ENCODE measurements at regions not wholly inside any gene's neighbourhood (a gene's known extent, or its start where the extent isn't known, plus 50 kb on each side); places are given as distances from the start of the nearest gene placed in this dataset.

DNA sequence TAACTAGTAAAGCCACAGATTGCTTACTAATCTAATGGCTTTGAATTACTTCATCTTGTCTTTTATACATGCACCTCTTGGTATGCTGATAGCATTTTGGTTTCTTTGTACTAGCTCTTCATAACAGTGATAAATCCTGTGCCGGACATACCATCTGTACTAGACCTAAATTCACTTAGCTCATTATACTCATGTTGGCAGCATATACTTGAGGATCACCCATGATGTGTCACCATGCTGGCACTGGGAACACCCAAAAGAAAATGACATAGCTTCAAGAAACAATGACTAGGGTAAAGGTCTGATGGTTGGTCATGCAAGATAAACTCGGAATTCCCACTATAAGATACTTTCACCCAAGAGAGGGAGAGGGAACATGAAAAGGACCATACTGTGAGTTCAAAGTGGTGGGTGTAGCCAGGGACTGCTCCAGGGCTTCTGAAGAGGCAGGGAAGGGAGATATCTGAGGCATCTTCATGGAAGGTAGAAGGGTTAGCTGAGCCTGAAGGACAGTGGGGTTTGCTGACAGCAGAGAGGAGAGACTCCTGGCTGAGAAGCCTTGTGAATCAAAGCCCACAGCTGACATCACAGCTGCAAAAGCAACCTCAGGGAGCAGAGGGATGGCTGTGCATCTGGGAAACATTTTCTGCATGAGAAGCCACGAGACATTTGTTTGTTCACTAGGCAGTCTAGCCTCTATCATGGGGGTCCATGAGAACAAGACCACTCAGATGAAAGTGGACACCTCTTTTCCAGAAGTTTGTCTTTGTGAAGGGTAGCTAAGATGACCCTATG lies 314.2 kb downstream of the RAB28 start:
- Histone ChIP-seq H3K4me1 (ENCODE audit: insufficient read depth, low read length) (no peaks in the 10 kb centered on the region), H3K36me3 (ENCODE audit: insufficient read depth, low read length) (no peaks in the 10 kb centered on the region), H3K9me3 (ENCODE audit: low read length) (no peaks in the 10 kb centered on the region), H2AFZ (ENCODE audit: low read depth, low read length) (no peak overlapping the region), H3K27me3 (ENCODE audit: insufficient read depth, low read length) (no peaks in the 10 kb centered on the region), H3K4me3 (ENCODE audit: low read length) (no peak overlapping the region)

DNA sequence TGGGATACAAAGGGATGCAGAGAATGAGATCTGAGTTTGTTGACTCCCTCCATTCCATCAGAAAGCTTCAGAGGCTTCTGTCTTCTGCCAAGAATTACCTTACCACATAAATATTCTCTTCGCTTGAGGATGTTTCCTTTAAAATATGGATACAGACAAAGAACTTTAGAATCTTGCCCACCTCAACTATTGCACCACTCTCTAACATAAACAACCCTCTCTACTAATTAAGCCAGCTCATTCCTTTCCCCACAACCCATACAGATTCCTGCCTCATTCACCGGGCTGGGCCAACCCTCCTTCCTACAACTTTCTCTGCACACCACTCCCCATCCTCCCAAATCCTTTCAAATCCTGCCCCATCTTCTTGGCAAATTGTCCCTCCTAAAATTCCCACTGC lies 315.8 kb downstream of the RAB28 start:
- Histone ChIP-seq H3K9me3 (ENCODE audit: low read length) (no peaks in the 10 kb centered on the region), H3K36me3 (ENCODE audit: insufficient read depth, low read length) (no peaks in the 10 kb centered on the region), H2AFZ (ENCODE audit: low read depth, low read length) (no peak overlapping the region), H3K4me1 (ENCODE audit: insufficient read depth, low read length) (no peaks in the 10 kb centered on the region), H3K4me3 (ENCODE audit: low read length) (no peak overlapping the region), H3K27me3 (ENCODE audit: insufficient read depth, low read length) (no peaks in the 10 kb centered on the region)

DNA sequence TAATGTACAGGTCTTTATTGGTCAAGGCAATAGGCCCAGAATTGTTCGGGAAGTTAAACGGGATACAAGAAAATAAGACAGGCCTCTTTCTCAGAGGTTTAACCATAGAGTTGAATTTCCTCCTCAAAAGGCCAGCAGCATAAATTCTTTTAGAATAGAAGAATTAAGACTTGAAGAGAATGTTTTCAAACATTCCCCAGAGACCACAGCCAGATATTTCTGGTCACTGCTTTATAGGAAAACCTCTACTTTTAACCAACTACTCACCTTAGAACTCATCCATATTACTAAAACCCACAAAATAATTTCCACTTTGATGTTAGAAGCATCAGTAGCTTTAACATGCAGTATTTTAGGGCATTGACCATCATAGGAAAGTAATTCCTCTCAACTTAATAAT lies 317.9 kb downstream of the RAB28 start:
- Histone ChIP-seq H3K36me3 (ENCODE audit: insufficient read depth, low read length) (no peaks in the 10 kb centered on the region), H2AFZ (ENCODE audit: low read depth, low read length) (no peak overlapping the region), H3K4me3 (ENCODE audit: low read length) (no peak overlapping the region), H3K9me3 (ENCODE audit: low read length) (no peaks in the 10 kb centered on the region), H3K27me3 (ENCODE audit: insufficient read depth, low read length) (no peaks in the 10 kb centered on the region), H3K4me1 (ENCODE audit: insufficient read depth, low read length) (no peaks in the 10 kb centered on the region)

DNA sequence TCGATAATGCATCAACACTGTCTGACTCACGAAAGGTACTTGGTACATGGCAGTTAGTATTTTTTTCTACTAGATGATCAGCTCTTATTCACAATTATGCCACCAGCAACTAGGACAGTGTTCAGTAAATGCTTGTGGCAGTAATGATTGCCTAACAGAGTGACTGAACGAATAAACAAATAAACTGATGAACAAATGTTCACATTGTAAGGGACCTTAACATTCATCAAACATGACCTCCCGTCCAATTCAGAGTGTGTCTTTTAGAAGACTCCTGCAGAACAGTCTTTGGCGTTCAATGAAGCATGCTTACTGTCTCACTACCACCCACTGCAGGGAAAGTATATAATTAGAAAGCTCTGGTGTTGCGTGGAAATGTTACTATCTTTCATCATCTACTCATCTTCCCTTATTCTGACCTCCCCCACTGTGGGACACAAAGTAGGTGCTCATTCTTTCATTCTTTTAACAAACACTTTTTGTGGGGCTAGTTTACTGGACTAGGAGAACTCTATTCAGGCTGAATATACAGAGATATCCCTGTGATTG lies 319.3 kb downstream of the RAB28 start:
- Histone ChIP-seq H3K4me3 (ENCODE audit: low read length) (no peak overlapping the region), H2AFZ (ENCODE audit: low read depth, low read length) (no peak overlapping the region), H3K4me1 (ENCODE audit: insufficient read depth, low read length) (no peaks in the 10 kb centered on the region), H3K9me3 (ENCODE audit: low read length) (no peaks in the 10 kb centered on the region), H3K36me3 (ENCODE audit: insufficient read depth, low read length) (no peaks in the 10 kb centered on the region), H3K27me3 (ENCODE audit: insufficient read depth, low read length) (no peaks in the 10 kb centered on the region)

DNA sequence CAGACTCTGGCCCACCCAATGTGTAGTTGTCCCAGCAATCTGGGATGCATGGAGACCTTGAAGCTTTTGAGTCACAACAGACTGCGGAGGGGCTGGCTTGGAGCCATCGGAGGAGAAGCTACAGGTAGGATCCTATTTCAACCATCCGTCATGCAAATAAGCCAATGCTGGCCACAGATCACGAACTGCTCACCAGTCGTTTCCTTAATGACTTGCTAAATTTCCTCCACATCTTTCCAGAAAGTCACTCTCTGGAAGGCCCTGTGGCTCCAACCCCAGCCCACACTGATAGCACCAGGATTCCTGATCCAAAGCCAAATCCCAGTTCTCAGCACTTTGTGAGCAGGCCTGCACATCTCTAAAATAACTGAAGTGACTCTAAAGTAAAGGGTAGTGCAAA lies 321.3 kb downstream of the RAB28 start:
- Histone ChIP-seq H3K4me3 (ENCODE audit: low read length) (no peak overlapping the region), H3K27me3 (ENCODE audit: insufficient read depth, low read length) (no peaks in the 10 kb centered on the region), H3K4me1 (ENCODE audit: insufficient read depth, low read length) (no peaks in the 10 kb centered on the region), H3K36me3 (ENCODE audit: insufficient read depth, low read length) (no peaks in the 10 kb centered on the region), H2AFZ (ENCODE audit: low read depth, low read length) (no peak overlapping the region), H3K9me3 (ENCODE audit: low read length) (no peaks in the 10 kb centered on the region)

DNA sequence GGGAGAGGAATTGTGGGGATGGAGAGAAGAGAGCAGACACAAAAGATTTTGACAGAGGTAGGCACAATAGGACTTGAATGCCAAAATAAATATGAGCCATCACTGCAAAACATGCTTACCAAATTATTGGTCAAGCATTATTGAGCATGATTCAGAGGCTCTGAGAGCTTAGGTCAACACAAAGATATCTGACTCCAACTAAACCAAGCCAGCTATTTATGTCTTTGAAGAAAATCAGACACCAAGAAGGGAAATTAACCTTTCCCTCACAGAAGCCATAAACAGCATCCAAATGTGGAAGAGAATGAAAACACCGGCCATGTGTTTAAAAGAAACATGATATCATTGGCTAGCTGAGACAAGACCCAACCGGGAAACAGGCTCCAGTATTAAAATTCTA lies 323.2 kb downstream of the RAB28 start:
- Histone ChIP-seq H3K9me3 (ENCODE audit: low read length) (no peaks in the 10 kb centered on the region), H3K4me3 (ENCODE audit: low read length) (no peak overlapping the region), H3K27me3 (ENCODE audit: insufficient read depth, low read length) (no peaks in the 10 kb centered on the region), H3K36me3 (ENCODE audit: insufficient read depth, low read length) (no peaks in the 10 kb centered on the region), H2AFZ (ENCODE audit: low read depth, low read length) (no peak overlapping the region), H3K4me1 (ENCODE audit: insufficient read depth, low read length) (no peaks in the 10 kb centered on the region)

DNA sequence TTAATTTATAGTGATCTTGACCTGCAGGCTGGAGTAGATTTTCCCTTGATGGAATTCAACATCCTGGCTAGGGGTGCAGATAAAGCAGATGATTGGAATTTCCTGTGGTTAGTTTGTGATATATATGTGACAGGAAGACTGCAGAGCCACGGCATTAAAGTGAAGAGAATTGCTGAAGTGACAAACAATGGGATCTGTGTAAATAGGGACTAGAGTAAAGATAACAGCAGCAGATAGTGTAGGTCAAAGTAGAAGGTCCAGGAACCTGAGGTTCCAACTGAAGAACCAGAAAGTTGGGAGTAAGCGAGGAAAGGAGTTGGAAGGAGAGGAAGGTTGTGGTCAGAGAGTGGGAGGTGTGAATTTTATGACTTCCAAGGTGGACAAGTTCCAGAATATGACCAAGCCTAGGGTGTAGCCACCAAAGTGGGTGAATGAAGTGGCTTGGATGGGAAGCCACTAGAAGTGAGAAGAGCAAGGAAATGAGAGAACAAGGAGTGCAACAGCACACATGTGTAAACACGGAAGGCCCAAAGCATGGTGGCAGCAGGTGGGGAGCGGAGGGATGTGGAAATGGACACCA lies 325.0 kb downstream of the RAB28 start:
- H3K4me3 ChIP-seq (ENCODE audit: low read length), result no peak overlapping the region
- no peaks in the 10 kb centered on the region for H3K9me3 ChIP-seq (ENCODE audit: low read length)
- H2AFZ ChIP-seq (ENCODE audit: low read depth, low read length), result no peak overlapping the region
- no peaks in the 10 kb centered on the region for H3K27me3 ChIP-seq (ENCODE audit: insufficient read depth, low read length)
- no peaks in the 10 kb centered on the region for H3K36me3 ChIP-seq (ENCODE audit: insufficient read depth, low read length)
- no peaks in the 10 kb centered on the region for H3K4me1 ChIP-seq (ENCODE audit: insufficient read depth, low read length)

DNA sequence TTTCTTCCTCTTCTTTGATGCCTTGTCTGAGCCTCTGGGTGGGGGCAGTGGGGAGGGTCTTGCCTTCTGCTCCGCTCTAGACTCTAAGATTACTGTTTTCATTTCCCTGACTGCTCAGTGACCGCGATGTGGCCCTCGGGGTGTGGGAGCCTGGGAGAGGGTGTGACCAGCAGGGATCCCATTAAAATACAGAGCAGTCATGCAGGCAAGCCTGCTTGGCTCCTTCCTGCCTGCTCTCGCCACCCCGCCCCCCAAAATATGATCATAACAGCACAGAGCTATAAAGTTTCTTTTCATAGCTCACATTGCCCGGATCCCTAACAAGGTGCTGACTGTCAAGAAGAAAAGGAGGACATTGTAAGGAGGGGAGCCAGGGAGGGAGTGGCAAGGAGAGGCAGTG lies 332.9 kb downstream of the RAB28 start:
- no peaks in the 10 kb centered on the region for H3K36me3 ChIP-seq (ENCODE audit: insufficient read depth, low read length)
- no peak overlapping the region for H2AFZ ChIP-seq (ENCODE audit: low read depth, low read length)
- no peak overlapping the region for H3K4me3 ChIP-seq (ENCODE audit: low read length)
- peaks cover 1% of the 10 kb centered on the region for H3K9me3 ChIP-seq (ENCODE audit: low read length)
- no peaks in the 10 kb centered on the region for H3K4me1 ChIP-seq (ENCODE audit: insufficient read depth, low read length)
- no peaks in the 10 kb centered on the region for H3K27me3 ChIP-seq (ENCODE audit: insufficient read depth, low read length)

DNA sequence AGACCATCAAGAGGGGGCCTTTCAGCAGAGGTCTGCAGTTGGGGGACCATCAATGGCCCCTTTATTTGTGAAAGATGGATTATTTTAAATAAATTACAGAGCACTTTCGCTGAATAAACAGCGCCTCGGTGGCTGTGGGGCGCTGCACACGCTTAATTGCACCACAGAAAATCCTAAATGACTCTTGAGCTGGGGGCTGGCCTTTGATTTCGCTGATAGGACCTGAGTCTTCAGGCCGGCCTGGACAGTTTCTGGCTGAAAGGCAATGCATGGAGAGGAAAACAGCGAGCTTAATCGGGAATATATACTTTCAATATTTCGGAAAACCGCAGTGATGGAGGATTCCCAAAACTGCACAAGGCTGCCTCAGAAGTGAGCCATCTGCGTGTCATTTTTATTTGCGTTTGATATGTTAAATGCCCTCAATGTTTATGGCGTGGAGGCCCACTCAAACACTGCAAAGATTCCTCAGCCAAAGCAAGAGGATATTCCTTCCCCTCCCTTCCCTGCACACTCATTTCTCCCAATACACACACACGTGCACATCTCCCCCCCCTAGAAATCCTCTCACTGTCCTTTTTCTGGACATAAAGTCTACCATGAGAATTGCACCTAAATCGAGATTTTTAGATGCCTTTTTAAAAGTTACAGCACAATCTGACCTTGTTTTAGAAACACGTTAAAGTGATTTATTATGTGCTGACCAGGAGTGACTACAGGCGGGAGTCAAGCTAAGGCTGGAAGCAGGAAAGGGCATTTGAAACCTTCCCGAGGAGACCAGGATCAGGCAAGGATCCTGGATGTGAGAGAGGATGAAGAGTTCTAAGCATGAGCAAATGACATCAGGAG lies 340.7 kb downstream of the RAB28 start:
- no peaks in the 10 kb centered on the region for H3K36me3 ChIP-seq (ENCODE audit: insufficient read depth, low read length)
- H2AFZ ChIP-seq (ENCODE audit: low read depth, low read length), result no peak overlapping the region
- no peaks in the 10 kb centered on the region for H3K27me3 ChIP-seq (ENCODE audit: insufficient read depth, low read length)
- no peaks in the 10 kb centered on the region for H3K9me3 ChIP-seq (ENCODE audit: low read length)
- H3K4me3 ChIP-seq (ENCODE audit: low read length), result no peak overlapping the region
- no peaks in the 10 kb centered on the region for H3K4me1 ChIP-seq (ENCODE audit: insufficient read depth, low read length)

DNA sequence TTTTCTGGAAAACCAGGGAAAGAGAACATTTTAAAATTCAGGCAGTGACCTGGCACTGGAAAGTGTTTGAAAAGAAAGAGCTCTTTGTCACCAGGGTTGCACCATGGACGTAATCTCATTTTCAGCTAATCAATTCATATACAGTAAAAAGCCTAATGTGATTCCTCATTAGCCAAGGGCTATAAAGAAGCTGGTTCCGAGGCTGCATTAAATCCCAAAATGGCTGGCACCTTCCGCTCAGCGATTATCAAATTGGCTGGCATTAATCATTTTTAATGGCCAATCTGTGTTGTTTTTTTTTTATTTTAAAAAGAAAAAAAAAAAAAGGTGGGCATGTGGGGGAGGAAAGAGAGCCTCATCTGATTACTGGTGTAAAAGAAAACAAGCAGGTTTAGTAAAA lies 341.4 kb downstream of the RAB28 start:
- Histone ChIP-seq H3K36me3 (ENCODE audit: insufficient read depth, low read length) (no peaks in the 10 kb centered on the region), H3K9me3 (ENCODE audit: low read length) (no peaks in the 10 kb centered on the region), H3K4me1 (ENCODE audit: insufficient read depth, low read length) (no peaks in the 10 kb centered on the region), H2AFZ (ENCODE audit: low read depth, low read length) (no peak overlapping the region), H3K4me3 (ENCODE audit: low read length) (no peak overlapping the region), H3K27me3 (ENCODE audit: insufficient read depth, low read length) (no peaks in the 10 kb centered on the region)

DNA sequence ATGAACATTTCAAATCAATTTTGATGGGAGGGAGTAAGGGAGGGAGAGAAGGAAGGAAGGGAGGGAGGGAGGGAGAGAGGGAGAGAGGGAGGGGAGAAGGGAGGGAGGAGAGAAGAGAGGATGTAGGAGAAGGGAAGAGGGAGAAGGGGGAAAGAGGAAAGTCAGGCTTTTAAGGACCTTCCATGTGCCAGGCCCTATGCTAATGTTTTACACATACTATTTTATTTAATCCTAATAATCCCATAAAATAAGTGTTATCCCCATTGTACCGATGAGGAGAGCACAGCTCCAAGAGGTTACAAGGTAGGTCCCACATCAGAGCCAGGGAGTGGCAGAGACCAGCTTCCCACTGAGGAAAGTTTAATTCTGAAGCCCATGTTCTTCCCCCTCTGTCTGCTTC lies 341.9 kb downstream of the RAB28 start:
- Histone ChIP-seq H2AFZ (ENCODE audit: low read depth, low read length) (no peak overlapping the region), H3K4me1 (ENCODE audit: insufficient read depth, low read length) (no peaks in the 10 kb centered on the region), H3K36me3 (ENCODE audit: insufficient read depth, low read length) (no peaks in the 10 kb centered on the region), H3K9me3 (ENCODE audit: low read length) (no peaks in the 10 kb centered on the region), H3K4me3 (ENCODE audit: low read length) (no peak overlapping the region), H3K27me3 (ENCODE audit: insufficient read depth, low read length) (no peaks in the 10 kb centered on the region)

DNA sequence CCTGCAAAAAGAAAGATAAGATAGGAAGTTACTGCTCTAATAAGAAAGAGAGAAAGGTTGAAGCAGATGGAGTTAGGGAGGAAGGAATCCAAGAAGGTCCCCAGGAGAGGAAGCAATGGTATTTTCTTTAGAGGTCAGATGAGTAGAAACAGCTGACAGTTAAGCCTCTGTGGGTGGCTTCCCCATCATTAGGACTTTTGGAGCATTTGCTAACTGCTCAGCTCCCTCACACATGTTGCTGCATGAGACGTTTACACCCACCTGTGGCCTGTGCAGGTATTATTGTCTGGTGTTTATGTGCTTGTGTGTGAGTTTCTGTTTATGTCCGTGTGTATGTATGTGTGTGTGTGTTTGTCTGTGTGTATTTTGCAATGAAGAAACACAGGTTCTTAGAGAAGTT lies 346.8 kb downstream of the RAB28 start:
- no peak overlapping the region for H3K4me3 ChIP-seq (ENCODE audit: low read length)
- H2AFZ ChIP-seq (ENCODE audit: low read depth, low read length), result no peak overlapping the region
- no peaks in the 10 kb centered on the region for H3K36me3 ChIP-seq (ENCODE audit: insufficient read depth, low read length)
- no peaks in the 10 kb centered on the region for H3K27me3 ChIP-seq (ENCODE audit: insufficient read depth, low read length)
- no peaks in the 10 kb centered on the region for H3K9me3 ChIP-seq (ENCODE audit: low read length)
- no peaks in the 10 kb centered on the region for H3K4me1 ChIP-seq (ENCODE audit: insufficient read depth, low read length)

DNA sequence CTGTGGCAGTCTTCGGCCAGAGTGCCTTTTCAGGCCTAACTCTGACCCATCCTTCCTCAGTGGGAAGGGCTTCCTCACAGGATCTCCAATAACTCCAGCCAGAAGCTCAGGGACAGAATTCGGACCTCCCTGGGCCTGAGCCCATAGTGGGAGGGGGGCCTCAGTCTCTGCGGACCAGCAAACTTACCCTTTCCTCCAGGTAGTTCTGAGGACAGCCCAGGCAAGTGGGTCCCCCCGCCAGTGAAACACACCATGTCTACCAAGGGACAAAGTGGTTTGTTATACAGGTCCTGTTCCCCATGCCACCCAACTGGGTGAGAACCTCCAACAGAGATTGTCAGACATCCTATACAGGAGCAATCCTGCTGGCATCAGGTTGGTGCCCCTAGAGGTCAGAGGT lies 350.4 kb downstream of the RAB28 start:
- Histone ChIP-seq H3K36me3 (ENCODE audit: insufficient read depth, low read length) (no peaks in the 10 kb centered on the region), H2AFZ (ENCODE audit: low read depth, low read length) (no peak overlapping the region), H3K27me3 (ENCODE audit: insufficient read depth, low read length) (no peaks in the 10 kb centered on the region), H3K9me3 (ENCODE audit: low read length) (no peaks in the 10 kb centered on the region), H3K4me3 (ENCODE audit: low read length) (no peak overlapping the region), H3K4me1 (ENCODE audit: insufficient read depth, low read length) (no peaks in the 10 kb centered on the region)

All from neuron (in vitro differentiated cells).